NCI-H1436 treated with DMSO at 0.1 percent for 48 hours (cell line): ENCODE measurements at regions not wholly inside any gene's neighbourhood (a gene's known extent, or its start where the extent isn't known, plus 50 kb on each side); places are given as distances from the start of the nearest gene placed in this dataset.
"Not testable (repeated sequence)": the region's sequence is repeated elsewhere in the genome, so short reads cannot be mapped to it uniquely, and the experiment has no call there.

ENCODE experiments used
- DNase-seq: peaks from one replicate; lab custom pipeline; 2025; lab: John Stamatoyannopoulos, UW

DNA sequence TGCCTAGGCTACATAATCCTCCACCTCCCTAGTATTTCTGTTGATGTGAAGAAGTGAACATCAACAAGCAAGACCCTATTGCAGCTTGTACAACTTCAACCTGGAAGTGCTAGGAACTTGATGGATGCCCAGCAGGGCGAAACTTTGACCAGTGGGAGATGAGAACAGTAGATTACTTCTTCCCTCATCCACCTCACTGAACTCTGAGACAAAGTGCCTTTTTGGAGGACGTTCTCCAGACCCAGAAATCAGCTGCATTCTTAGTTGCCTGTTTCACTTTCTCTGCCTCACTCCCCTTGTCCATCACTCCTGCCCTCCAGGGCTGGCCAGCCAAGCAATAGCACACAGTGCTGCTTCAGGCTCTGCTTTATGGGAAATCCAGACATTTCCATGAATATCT, 683.4 kb downstream of the GALC start:
- no peak for DNase-seq

DNA sequence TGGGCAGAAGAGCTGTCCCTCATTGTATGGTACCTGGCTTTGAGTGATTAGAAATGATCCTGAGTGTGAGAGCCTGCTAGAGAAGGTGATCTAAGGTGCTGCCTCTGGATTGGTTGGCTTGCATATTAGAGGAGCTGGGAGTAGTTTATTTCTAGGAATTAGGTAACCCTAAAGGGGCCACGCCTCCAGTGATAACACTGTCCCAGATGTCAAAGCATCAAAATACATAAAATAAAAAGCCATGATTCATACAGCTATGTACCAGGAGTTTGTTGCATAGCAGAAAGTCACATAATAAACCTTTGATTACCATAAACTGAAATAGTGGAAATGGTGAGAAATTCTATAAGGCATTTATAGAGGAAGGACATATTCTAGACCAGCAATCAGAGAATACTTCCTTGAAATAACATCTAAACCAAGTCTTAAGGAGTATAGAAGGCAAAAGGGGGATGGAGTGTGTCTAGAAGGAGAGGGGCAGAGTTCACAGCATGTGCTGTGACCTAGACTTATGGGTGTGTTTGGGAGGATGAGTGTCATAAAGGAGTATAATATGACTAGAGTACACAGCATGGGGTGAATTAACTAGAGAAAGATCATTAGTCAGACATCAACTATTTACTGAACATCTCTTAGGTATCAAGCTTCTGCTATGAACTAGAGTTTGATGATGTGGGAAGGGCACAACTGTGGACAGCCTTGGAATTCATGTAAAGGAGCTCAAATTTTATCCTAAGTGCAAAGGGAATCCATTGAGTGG, 686.4 kb downstream of the GALC start:
- no peak for DNase-seq

DNA sequence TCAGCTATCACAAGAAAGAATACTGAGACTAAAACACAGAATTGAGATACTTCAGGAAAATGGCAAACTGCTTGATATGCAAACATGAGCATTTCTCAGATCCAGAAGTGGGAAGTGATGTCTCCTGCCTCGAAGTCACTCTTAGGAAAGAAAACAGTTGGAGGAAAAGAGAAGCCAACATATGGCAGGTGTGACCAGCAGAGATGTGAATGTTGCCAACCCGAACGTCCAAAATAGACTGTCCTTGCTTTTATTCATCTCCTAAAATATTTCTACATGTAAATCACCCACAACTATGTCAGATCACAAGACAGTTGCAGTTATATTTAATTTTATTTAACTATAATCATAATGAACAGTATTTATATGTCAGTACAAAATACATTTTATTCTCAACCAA, 687.6 kb downstream of the GALC start:
- no peak for DNase-seq

DNA sequence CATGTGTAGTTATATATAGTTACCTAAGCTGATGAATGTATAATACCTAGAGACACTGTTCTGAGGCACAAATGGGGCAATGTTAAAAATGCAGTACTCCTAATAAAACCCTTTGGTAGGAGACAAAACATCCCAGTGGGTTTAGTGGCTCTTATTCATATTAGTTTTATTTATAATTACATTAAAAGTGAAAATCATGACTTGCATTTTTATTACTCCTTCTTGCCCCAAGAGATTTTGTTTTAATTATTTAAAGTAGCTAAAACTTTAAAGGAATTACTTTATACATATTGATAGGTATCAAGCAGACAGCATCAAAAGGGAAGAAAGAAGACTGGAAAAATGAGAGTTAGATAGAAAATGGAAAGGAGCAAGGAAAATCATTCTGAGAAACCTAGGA, 688.6 kb downstream of the GALC start:
- no peak for DNase-seq

DNA sequence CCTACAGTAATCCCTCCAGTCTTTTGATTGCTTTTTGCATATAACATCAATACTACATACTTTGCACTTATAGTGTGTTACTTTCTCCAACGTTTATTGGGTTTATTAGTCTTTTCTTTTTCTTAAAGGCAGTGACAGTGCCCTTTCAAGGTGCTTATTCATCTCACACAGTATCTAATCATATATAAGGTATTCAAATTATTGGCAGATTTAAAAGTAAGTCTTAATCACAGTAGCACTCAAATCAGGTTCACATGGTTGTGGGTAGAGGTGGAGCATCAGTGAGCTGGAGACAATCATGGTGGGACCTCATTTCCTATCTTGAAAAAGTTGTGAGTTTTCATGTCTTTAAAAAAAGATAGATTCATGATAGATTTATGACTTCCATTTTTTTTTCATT, 706.2 kb downstream of the GALC start:
- no peak for DNase-seq

DNA sequence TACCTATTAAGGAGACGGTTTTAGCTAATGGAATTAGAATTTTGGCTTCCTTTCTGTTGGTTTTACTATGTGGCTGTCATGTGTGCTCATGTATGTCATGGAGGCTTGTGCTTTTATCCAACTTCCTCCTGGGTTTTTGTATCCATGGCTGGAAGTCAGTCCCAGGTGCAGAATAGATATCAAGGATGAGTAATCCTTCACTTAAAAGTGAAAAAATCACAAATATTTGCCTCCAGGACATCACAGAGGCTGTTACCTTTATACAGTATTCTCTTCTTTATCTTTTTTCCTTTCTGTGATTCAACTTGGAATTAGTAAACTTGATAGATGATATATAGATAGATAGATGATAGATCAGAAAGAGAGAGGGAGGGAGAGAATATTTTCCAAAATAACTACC, 706.8 kb downstream of the GALC start:
- DNase-seq, result no peak

DNA sequence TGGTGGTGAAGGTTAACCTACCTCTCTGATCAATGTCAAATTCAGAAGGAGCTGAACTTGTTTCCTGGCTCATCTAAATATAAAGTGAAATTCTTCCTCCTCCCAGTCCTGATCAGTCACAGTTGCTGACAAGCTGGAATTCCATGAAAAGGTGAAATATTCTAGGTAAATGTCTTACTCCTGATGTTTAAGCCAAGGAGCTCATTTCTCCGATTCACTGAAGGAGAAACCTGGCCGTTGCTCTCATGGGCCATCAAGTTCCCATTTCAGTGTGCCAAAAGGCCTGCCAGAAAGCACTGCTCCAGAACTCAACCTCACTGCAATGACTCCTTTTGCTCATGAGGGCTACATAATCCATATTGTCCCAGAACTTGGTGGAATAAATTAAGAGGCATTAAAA, 707.5 kb downstream of the GALC start:
- DNase-seq, result no peak

DNA sequence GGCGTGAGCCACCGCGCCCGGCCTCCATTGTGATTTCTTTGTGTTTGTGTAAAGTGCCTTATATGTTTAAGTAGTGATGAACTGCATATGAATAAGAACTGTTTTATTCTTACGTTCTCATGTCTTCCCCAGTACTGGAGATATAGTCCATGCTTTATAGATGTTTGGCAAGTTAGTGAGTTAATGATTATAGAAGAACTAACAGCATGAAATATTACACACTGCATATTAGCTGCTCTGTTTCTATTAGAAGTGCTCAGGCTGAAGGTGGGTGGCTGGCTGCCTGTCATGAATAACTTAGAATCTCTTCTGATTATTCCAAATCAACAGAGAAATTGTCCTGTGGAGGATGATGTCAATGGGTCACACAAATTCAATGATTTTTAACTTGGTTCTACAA, 709.4 kb downstream of the GALC start:
- no peak for DNase-seq

DNA sequence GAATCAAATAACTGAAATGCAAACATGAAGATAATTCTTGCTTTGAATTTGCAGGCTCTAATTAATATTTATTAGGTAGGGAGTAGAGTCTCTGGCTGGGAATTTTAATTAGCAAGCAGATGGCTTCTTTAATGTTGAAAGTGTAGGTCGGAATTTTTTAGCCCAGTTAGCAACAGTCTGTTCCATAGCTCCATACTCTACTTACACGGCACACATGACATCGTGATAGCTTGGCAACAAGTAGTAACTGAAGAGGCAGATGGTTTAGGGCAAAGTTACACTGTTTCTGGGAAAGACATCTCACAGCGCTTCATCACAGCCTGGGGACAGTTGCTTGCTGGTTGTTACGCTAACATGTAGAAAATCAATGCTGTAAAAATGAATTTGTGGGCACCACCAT, 710.7 kb downstream of the GALC start:
- no peak for DNase-seq

DNA sequence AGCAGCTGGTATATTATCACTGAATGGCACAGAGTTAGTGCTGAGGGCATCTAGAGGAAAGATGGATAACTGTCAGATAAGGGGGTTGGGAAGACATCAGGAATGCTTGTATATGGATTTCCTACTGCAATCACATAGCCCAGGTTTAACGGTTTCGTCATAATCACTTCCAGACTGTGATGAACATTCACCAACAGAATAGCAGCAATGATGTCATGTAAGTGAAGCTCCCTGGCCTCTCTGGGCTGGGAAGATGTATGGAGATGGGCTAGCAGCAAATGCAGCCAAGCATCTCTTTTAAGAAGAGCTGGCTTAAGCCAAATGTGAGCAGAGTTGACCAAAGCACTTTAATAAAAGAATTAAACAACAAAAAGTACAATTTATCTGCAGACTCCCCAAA, 714.6 kb downstream of the GALC start:
- no peak for DNase-seq

DNA sequence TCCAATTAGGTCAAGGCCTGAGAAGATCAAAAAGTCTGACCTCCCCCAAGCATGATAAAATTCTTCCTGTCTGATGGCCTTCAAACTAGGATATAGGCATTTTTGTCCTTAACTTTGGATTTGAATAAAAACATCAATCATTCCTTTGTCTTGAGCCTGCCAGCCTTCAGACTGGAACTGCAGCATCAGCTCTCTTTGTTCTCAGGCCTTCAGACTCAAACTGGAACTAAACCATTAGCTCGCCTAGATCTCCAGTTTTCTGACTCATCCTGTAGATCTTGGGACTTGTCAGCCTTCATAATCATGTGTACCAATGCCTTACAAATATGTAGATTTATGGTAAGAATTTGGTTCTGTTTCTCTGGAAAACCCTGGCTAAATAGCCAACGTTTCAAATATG, 721.7 kb downstream of the GALC start:
- DNase-seq, result no peak

DNA sequence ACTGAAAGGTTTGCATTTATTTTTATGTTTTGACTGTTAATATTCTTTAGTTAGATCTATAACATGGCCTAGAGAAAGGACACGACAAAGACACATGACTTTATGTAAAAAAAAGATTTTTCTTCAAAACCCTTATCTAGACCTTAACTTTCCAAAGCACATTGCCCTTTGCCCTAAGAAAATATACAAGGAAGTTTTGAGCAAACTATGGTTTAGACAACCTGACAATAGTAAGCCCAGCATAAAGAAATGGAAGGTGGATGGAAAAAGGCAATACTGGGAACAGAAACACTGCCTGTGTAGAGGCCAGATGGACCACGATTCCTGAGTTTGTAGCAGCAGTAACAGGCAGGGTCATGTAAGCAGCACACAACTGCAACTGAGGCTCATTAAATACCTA, 724.0 kb downstream of the GALC start:
- DNase-seq, result no peak

DNA sequence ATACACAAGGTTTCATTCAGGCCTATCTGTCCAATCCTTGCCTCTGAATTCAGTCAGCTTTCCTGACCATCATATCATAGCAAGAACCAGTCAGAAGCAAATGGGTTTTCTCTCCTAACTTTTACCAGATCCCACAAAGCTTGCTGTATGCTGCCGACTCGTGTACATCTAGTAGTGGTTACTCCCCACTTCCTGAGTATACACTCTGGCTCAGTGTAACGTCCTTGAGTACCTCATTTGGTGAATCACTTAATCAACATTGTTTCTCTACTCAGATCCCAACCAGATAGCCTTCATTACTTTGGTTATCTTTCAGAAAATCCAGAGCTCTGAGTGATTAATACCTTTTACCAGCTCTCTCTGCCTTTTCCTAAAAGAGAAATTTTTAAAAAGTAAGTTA, 728.2 kb downstream of the GALC start:
- DNase-seq, result no peak

DNA sequence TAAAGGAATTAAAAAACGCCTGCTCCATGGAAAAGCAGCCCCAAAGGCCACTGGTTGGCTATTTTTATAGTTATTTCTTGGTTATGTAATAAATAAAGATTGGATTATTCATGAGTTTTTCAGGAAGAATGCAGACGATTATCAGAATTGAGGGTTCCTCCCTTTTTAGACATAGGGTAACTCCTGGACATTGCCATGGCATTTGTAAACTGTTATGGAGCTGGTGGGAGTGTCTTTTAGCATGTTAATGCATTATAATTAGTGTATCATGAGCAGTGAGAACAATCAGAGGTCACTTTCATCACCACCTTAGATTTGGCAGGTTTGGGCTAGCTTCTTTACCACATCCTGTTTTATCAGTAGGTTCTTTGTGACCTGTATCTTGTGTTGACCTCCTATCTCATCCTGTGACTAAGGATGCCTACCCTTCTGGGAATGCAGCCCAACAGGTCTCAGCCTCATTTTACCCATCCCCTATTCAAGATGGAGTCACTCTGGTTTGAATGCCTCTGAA, 728.7 kb downstream of the GALC start:
- no peak for DNase-seq

DNA sequence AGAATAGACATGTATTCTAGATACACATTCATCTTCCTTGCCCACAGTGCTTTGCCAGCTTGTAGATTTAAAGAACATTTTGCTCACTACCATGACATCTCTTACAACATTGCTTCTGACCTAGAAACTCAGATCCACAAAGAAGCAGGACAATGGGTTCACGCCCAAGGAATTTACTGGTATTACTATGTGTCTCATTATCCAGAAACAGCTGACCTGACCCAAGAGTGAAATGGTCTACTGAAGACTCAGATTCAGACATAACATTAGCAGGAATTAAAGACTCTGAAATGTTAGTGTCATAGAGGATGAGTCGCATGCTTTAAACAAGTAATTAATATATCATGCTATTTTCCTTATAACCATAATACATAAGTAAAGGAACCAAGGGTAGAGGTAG, 731.4 kb downstream of the GALC start:
- DNase-seq, result no peak

DNA sequence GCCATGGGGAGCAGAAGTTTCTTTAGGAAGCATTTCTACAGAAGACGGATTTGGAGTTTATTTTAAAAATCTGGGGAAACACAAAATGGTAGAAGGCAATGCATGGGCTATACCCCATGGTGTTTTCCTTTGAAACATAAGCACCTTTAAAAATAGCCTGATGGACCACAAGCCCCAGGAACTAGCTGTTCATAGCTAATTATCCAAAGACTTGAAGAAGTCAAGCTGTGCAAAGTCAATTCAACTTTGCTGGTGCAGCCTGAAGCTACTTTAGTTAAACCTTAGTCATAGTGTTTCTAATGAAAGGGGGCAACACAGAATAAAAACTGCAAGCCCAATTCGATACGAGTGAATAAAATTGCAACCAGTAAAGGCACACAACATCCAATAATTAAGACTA, 732.5 kb downstream of the GALC start:
- no peak for DNase-seq

DNA sequence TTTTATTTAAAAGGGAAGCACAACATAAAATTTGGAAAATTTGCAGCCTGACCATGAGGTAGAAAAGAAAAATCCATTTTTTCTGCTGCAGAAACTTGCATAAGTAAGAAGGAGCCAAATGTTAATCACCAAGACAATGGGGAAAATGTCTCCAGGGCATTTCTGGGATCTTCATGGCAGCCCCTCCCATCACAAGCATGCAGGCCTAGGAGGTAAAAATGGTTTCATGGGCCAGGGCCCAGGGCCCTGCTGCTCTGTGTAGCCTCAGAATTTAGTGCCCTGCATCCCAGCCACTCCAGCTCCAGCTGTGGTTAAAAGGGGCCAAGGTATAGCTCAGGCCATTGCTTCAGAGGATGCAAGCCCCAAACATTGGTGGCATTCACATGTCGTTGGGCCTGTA, 735.6 kb downstream of the GALC start:
- no peak for DNase-seq

DNA sequence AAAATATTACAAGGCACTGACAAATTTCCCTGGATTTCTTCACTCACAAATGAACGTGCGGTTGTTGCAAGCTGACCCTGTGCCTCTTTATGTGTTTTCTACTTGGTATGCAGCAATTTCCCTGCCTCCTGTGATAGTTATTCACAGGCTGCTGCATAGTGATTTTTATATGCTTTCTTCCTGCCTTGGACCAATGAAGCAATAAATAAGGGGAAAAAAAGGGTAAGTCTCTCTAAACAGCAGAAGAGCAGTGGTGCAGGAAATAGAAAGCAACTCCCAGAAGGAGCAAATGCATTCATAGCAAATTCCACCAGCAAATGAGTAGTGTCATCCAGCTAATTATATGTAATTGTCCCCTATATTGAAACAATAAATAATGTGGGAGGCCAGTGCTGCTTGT, 737.9 kb downstream of the GALC start:
- DNase-seq, result no peak

DNA sequence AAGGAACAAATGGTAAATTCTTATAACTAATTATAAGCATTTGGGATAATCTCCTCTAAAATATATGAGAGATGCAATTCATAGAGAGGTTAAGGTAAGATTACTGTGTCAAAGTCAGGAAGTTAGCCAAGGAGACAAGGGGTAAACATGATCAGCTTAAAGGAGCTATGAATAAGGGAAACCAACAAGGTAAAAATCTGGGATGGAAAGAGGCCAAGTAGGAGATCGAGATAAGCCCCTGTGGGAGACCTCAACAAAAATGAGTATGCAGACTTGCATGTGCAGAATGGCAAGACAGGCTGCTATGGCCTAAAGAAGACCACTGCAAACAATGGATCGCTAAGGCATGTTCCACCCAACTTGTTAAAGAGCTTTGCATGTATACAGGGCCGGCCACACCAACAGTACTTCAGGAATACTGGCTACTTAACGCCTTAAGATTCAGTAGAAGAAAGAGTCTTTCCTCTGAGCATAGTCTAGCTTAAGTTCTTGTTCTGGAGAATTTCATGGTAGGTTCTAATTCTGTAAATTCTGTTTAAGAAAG, 738.6 kb downstream of the GALC start:
- DNase-seq, result no peak

DNA sequence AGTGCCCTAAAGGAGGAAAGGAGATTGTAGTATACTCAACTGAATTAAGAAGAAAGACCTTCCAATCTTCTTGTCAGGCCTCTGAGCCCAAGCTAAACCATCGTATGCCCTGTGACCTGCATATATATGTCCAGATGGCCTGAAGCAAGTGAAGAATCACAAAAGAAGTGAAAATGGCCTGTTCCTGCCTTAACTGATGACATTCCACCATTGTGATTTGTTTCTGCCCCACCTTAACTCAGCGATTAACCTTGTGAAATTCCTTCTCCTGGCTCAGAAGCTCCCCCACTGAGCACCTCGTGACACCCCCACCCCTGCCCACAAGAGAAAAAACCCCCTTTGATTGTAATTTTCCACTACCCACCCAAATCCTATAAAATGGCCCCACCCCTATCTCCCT, 739.2 kb downstream of the GALC start:
- not testable (repeated sequence) for DNase-seq

DNA sequence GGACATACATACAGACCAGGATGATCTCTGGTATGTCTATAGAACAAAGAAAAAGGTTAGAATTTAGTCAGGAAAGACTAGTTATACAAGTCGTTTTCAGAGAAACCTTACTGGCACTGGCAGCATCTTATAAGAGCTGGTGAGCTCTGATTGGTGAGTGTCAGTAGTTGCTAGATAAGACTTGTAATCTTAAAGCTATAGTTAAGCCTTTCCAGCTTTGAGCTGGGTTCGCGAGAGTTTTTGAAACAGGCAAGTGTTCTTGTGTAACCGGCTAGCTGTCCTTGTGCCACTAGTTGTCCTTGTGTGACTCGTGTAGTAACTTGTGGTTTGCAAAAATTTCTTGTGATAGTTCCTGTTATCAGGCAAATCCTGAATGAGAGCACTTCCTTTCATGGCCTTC, 740.9 kb downstream of the GALC start:
- DNase-seq, result no peak

DNA sequence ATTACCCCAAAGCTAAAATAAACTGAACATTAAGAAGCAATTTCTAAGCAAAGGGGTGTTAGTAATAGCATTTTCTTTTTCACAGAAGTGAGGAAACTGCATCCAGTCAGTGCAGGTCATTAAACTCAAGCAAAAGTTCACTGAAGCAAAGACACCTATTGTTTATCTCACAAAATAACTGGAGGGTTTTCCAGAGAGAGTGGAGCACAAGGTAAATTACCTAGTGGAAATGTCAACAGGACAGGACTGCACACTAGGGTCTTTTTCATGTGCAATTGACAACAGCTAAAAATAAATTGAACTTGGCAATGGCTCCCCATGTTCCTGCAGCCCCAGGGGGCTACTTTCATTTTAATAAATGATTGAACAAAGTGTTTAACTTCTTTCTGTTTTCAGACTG, 742.0 kb downstream of the GALC start:
- DNase-seq, result no peak

DNA sequence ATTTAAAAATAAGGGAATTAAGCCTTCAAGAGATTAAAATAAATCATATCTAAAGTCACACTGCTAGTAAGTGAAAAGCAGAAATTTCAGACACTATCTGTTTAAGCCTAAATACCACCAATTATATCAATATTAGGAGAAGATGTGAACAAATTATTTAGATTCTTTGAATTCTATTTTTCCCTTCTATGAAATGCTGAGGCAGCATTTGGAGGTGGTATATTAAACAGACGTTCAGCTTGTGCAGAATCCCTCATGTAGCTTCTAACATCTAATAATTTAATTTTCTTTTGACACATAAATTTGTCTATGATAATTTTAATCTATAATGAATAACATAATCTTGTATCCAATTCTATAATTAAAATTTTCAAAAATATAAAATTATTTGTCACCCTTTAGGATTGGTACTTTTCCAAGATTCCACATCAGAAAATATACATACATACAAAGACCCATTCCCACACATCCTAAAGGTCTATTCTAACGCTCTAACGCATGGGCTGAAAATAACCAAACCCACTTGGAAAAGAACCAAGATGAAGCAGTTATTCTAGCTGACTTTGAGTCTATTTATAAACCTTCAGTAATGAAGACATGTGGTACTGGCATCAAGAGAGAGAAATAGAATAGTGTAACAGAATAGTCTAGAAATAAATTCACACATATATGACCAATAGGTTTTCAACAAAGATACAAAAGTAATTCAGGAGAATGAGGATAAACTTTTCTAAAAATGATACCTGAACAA, 751.8 kb downstream of the GALC start:
- no peak for DNase-seq
